OCI-LY1 (cell line): ENCODE measurements at regions not wholly inside any gene's neighbourhood (a gene's known extent, or its start where the extent isn't known, plus 50 kb on each side); places are given as distances from the start of the nearest gene placed in this dataset.

Experiments used
- H2AFZ ChIP-seq: fragments of 200-600 bp; sonication (generic), shearing (Covaris generic); 2 replicates; pipeline ENCODE4 v1.6.0; 2014; ENCODE audit warnings: antibody characterized with exemption, mild to moderate bottlenecking, low read length
- H3F3A ChIP-seq: fragments of 200-600 bp; sonication (generic), shearing (Covaris generic); 2 replicates; pipeline ENCODE4 v1.6.0; 2014; ENCODE audit warnings: mild to moderate bottlenecking, antibody characterized with exemption, low read length, moderate library complexity; ENCODE audit not compliant: insufficient read depth
- H3K27ac ChIP-seq: fragments of 200-600 bp; sonication (generic); 2 replicates; pipeline ENCODE4 v1.5.1; 2014; ENCODE audit warnings: low read length, mixed run types, mild to moderate bottlenecking, low read depth; ENCODE audit not compliant: poor library complexity, severe bottlenecking
- H3K27me3 ChIP-seq: fragments of 200-600 bp; sonication (generic); 2 replicates; pipeline ENCODE4 v1.6.0; 2014; ENCODE audit warnings: antibody characterized with exemption, mild to moderate bottlenecking, low read length, moderate library complexity; ENCODE audit not compliant: insufficient read depth
- H3K36me3 ChIP-seq: fragments of 200-600 bp; sonication (generic); 2 replicates; pipeline ENCODE4 v1.6.1; 2014; ENCODE audit warnings: mild to moderate bottlenecking, antibody characterized with exemption, low read length, moderate library complexity, mixed read lengths; ENCODE audit not compliant: insufficient read depth
- H3K4me1 ChIP-seq: fragments of 200-600 bp; sonication (generic); 2 replicates; pipeline ENCODE4 v1.5.1; 2014; ENCODE audit warnings: mild to moderate bottlenecking, low read length, moderate library complexity; ENCODE audit not compliant: insufficient read depth, severe bottlenecking
- H3K4me2 ChIP-seq: fragments of 200-600 bp; sonication (generic), shearing (Covaris generic); 2 replicates; pipeline ENCODE4 v1.6.1; 2014; ENCODE audit warnings: low read length
- H3K4me3 ChIP-seq: fragments of 200-600 bp; sonication (generic); 2 replicates; pipeline ENCODE4 v1.5.1; 2014; ENCODE audit warnings: low read length, low read depth, mild to moderate bottlenecking, mixed read lengths; ENCODE audit not compliant: poor library complexity, severe bottlenecking
- H3K79me2 ChIP-seq: fragments of 200-600 bp; shearing (Covaris generic); 2 replicates; pipeline ENCODE4 v1.6.1; 2016; ENCODE audit warnings: mixed run types, low read length, mixed read lengths; ENCODE audit not compliant: insufficient read depth
- H3K9ac ChIP-seq: fragments of 200-600 bp; sonication (generic), shearing (Covaris generic); 2 replicates; pipeline ENCODE4 v1.6.1; 2014; ENCODE audit warnings: mild to moderate bottlenecking, low read length, mixed read lengths
- H3K9me2 ChIP-seq: fragments of 200-600 bp; sonication (generic), shearing (Covaris generic); 2 replicates; pipeline ENCODE4 v1.6.1; 2014; ENCODE audit warnings: low read depth, mild to moderate bottlenecking, low read length, mixed read lengths
- H3K9me3 ChIP-seq: fragments of 200-600 bp; shearing (Covaris generic); 2 replicates; pipeline ENCODE4 v1.6.1; 2014; ENCODE audit warnings: low read length, mixed read lengths
- H4K20me1 ChIP-seq: fragments of 200-600 bp; sonication (generic), shearing (Covaris generic); 2 replicates; pipeline ENCODE4 v1.6.0; 2016; ENCODE audit warnings: mild to moderate bottlenecking, low read length; ENCODE audit not compliant: insufficient read depth
- CTCF ChIP-seq: fragments of 200-600 bp; sonication (generic), shearing (Covaris generic); IDR thresholded peaks from 2 replicates; pipeline ENCODE4 v1.5.1; 2017; ENCODE audit warnings: mild to moderate bottlenecking, antibody characterized with exemption, low read length, moderate library complexity, mixed read lengths
- EZH2 ChIP-seq: fragments of 200-600 bp; sonication (generic), shearing (Covaris generic); IDR thresholded peaks from 2 replicates; pipeline ENCODE4 v1.8.0; 2017; ENCODE audit warnings: borderline replicate concordance, mixed run types, mild to moderate bottlenecking, antibody characterized with exemption, low read length, moderate library complexity, mixed read lengths

DNA sequence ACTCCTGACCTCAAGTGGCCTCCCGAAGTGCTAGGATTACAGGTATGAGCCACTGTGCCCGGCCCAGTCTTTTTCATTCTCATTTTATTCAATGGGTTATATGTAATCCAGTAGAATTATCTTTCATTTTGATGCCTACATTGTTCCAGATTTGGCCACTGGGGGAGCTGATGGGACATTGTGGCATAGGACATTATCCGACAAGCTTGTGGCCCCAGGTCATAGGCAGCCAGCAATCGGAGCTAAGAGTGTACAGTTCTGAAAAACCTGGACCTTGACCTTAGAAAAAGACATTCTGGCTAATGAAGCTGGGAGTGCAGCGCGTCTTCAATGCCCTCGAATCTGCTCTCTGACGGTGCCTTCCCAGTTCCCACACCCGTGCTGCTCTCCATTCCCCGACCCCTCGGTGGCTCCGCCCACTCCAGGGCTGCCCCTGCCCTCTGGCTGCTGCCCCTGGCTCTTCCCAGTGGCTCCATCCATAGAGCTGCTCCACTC is 108.7 kb downstream of the TEX29 start:
- H3K9ac ChIP-seq = no peak overlapping the region
- no peaks in the 10 kb centered on the region for H3K4me1 ChIP-seq
- H3K79me2 ChIP-seq = no peaks in the 10 kb centered on the region
- peaks cover 7% of the 10 kb centered on the region; the same call in 1 of the 2 replicates for H3K27me3 ChIP-seq
- no peak overlapping the region for H3K4me2 ChIP-seq
- H3K9me3 ChIP-seq = no peaks in the 10 kb centered on the region
- no peak overlapping the region for H2AFZ ChIP-seq
- no peaks in the 10 kb centered on the region for H3F3A ChIP-seq
- no peak overlapping the region for H3K4me3 ChIP-seq
- TF ChIP-seq EZH2 (no peak), CTCF (peak; percentile 66)
- no peak overlapping the region for H3K27ac ChIP-seq
- no peaks in the 10 kb centered on the region for H4K20me1 ChIP-seq
- no peaks in the 10 kb centered on the region for H3K36me3 ChIP-seq
- no peaks in the 10 kb centered on the region for H3K9me2 ChIP-seq

DNA sequence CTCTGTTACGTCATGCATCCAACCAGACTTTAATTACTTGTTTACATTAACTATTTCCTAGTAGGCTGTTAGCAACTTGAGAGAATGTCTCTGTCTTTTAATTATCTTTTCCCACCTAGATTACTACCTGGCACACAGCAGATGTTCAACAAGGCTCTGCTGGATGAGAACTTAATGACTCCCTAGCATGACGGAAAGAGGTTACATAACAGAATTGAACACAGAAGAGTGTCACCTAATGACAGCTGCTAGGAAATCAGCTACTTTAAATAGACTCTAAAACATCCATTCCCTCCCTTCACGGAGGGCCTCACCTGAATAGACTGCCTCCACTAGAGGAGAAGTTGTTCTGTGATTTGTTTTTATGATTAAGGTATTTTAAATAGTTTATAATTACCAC is 110.8 kb downstream of the TEX29 start:
- H3K36me3 ChIP-seq = no peaks in the 10 kb centered on the region
- no peaks in the 10 kb centered on the region for H3K79me2 ChIP-seq
- H3K9ac ChIP-seq = no peak overlapping the region
- H3K9me2 ChIP-seq = no peaks in the 10 kb centered on the region
- H3K9me3 ChIP-seq = no peaks in the 10 kb centered on the region
- no peak overlapping the region for H3K4me3 ChIP-seq
- H3F3A ChIP-seq = no peaks in the 10 kb centered on the region
- no peaks in the 10 kb centered on the region for H3K4me1 ChIP-seq
- peaks cover 9% of the 10 kb centered on the region; the same call in 1 of the 2 replicates for H3K27me3 ChIP-seq
- H2AFZ ChIP-seq = no peak overlapping the region
- no peak overlapping the region for H3K27ac ChIP-seq
- no peak overlapping the region for H3K4me2 ChIP-seq
- no peak for TF ChIP-seq EZH2
- TF ChIP-seq CTCF = no peak
- no peaks in the 10 kb centered on the region for H4K20me1 ChIP-seq

- no peaks in the 10 kb centered on the region for H3K4me1 ChIP-seq
- no peaks in the 10 kb centered on the region for H4K20me1 ChIP-seq
- H3K4me3 ChIP-seq = no peak overlapping the region
- H3K9me3 ChIP-seq = no peaks in the 10 kb centered on the region
- no peaks in the 10 kb centered on the region for H3F3A ChIP-seq
- no peak overlapping the region for H2AFZ ChIP-seq
- no peaks in the 10 kb centered on the region for H3K9me2 ChIP-seq
- no peaks in the 10 kb centered on the region for H3K36me3 ChIP-seq
- H3K27ac ChIP-seq = no peak overlapping the region
- TF ChIP-seq CTCF (no peak), EZH2 (no peak)
- peaks cover 14% of the 10 kb centered on the region; the same call in 1 of the 2 replicates for H3K27me3 ChIP-seq
- no peaks in the 10 kb centered on the region for H3K79me2 ChIP-seq
- no peak overlapping the region for H3K4me2 ChIP-seq
- H3K9ac ChIP-seq = no peak overlapping the region
Measured at GRCh38 chr13:111434578-111435159, 114.2 kb downstream of the TEX29 start.
